Sigmoid colon (tissue), 4 donors: ENCODE measurements at regions not wholly inside any gene's neighbourhood (a gene's known extent, or its start where the extent isn't known, plus 50 kb on each side); places are given as distances from the start of the nearest gene placed in this dataset.

Experiments used
- CTCF ChIP-seq, 4 experiments: fragments of 450-650 bp in 3 of 4; fragments of 200-600 bp in 1 of 4; IDR thresholded peaks; one replicate each; pipeline ENCODE4 v1.5.1; 2016 to 2019; ENCODE audit warnings: antibody characterized with exemption in 4 of 4, mild to moderate bottlenecking in 3 of 4, moderate library complexity in 2 of 4
- EP300 ChIP-seq, 4 donors: sonication (generic); formaldehyde crosslinking; IDR thresholded peaks; one replicate each; pipeline ENCODE4 v1.6.1; 2017; ENCODE audit warnings: antibody characterized with exemption in 4 of 4
- POLR2A ChIP-seq, 2 donors: fragments of 450-650 bp; IDR thresholded peaks; one replicate each; pipeline ENCODE4 v1.6.1; 2016; ENCODE audit warnings: antibody characterized with exemption in 2 of 2, mild to moderate bottlenecking in 2 of 2, moderate library complexity in 2 of 2
- POLR2AphosphoS5 ChIP-seq, 4 donors: sonication (generic); formaldehyde crosslinking; IDR thresholded peaks; one replicate each; pipeline ENCODE4 v1.6.1; 2017; ENCODE audit warnings: antibody characterized with exemption in 4 of 4

- no peak for TF ChIP-seq POLR2A (IDR thresholded peaks at IDR 0.05)
- no peak for TF ChIP-seq EP300 (IDR thresholded peaks at IDR 0.05)
- no peak for TF ChIP-seq CTCF (IDR thresholded peaks at IDR 0.05)
- no peak for TF ChIP-seq POLR2AphosphoS5 (IDR thresholded peaks at IDR 0.05)
Observed at GRCh38 chr14:66105815-66106214, 380.4 kb upstream of the CCDC196 start.
